H9 (cell line): ENCODE measurements at regions not wholly inside any gene's neighbourhood (a gene's known extent, or its start where the extent isn't known, plus 50 kb on each side); places are given as distances from the start of the nearest gene placed in this dataset.
A peak's percentile ranks its signal among the peaks of the same experiment; 100 is the strongest.

Experiments used
- DNase-seq: peaks from one replicate; pipeline ENCODE4 v3.0.0-alpha.2; 2017
- H2AFZ ChIP-seq: one replicate; pipeline ENCODE4 v1.6.1; 2013; ENCODE audit warnings: mild to moderate bottlenecking, low read length, control low read depth, moderate library complexity
- H2AK5ac ChIP-seq: 2 replicates; pipeline ENCODE4 v1.6.1; 2013; ENCODE audit warnings: low read length, control low read depth, mixed read lengths; ENCODE audit not compliant: insufficient read length
- H2BK120ac ChIP-seq: one replicate; pipeline ENCODE4 v1.6.1; 2013; ENCODE audit warnings: low read depth, mild to moderate bottlenecking, low read length, control low read depth, inconsistent platforms; ENCODE audit not compliant: poor library complexity, severe bottlenecking
- H2BK12ac ChIP-seq: 2 replicates; pipeline ENCODE4 v1.6.1; 2013; ENCODE audit warnings: low read length, control low read depth, mixed read lengths, low read depth; ENCODE audit not compliant: insufficient read length
- H2BK15ac ChIP-seq: 2 replicates; pipeline ENCODE4 v1.6.1; 2013; ENCODE audit warnings: low read depth, low read length, control low read depth
- H2BK20ac ChIP-seq: one replicate; pipeline ENCODE4 v1.6.1; 2013; ENCODE audit warnings: low read depth, mild to moderate bottlenecking, low read length, control low read depth, inconsistent platforms; ENCODE audit not compliant: poor library complexity, severe bottlenecking
- H2BK5ac ChIP-seq: 2 replicates; pipeline ENCODE4 v1.6.1; 2013; ENCODE audit warnings: low read length, control low read depth, mixed read lengths; ENCODE audit not compliant: insufficient read length
- H3K14ac ChIP-seq: 2 replicates; pipeline ENCODE4 v1.6.1; 2013; ENCODE audit warnings: low read length, control low read depth; ENCODE audit not compliant: insufficient read depth
- H3K18ac ChIP-seq: 2 replicates; pipeline ENCODE4 v1.6.1; 2013; ENCODE audit warnings: low read depth, mild to moderate bottlenecking, mixed read lengths, low read length, control low read depth; ENCODE audit not compliant: insufficient read length
- H3K23ac ChIP-seq: 2 replicates; pipeline ENCODE4 v1.6.1; 2013; ENCODE audit warnings: low read length, control low read depth, mixed read lengths, low read depth; ENCODE audit not compliant: insufficient read length
- H3K23me2 ChIP-seq: 2 replicates; pipeline ENCODE4 v1.6.1; 2013; ENCODE audit warnings: low read depth, mild to moderate bottlenecking, mixed read lengths, low read length, control low read depth; ENCODE audit not compliant: insufficient read length, poor library complexity, severe bottlenecking
- H3K27ac ChIP-seq: 2 replicates; pipeline ENCODE4 v1.5.1; 2013; ENCODE audit warnings: low read length, control low read depth, mixed read lengths, low read depth; ENCODE audit not compliant: insufficient read length
- H3K27me3 ChIP-seq: 2 replicates; pipeline ENCODE4 v1.6.1; 2013; ENCODE audit warnings: low read length, control low read depth, inconsistent platforms; ENCODE audit not compliant: insufficient read depth
- H3K4ac ChIP-seq: 2 replicates; pipeline ENCODE4 v1.6.1; 2013; ENCODE audit warnings: low read depth, mild to moderate bottlenecking, control low read depth, inconsistent platforms, low read length, moderate library complexity
- H3K4me1 ChIP-seq: 2 replicates; pipeline ENCODE4 v1.6.1; 2013; ENCODE audit warnings: low read length, control low read depth, inconsistent platforms; ENCODE audit not compliant: insufficient read depth
- H3K4me2 ChIP-seq: 2 replicates; pipeline ENCODE4 v1.6.1; 2013; ENCODE audit warnings: low read length, control low read depth, mixed read lengths; ENCODE audit not compliant: insufficient read length, insufficient read depth
- H3K56ac ChIP-seq: 2 replicates; pipeline ENCODE4 v1.6.1; 2013; ENCODE audit warnings: low read depth, mild to moderate bottlenecking, mixed read lengths, low read length, control low read depth; ENCODE audit not compliant: insufficient read length
- H3K79me1 ChIP-seq: 2 replicates; pipeline ENCODE4 v1.6.1; 2013; ENCODE audit warnings: low read depth, mild to moderate bottlenecking, moderate library complexity, low read length, control low read depth, inconsistent platforms; ENCODE audit not compliant: insufficient read depth, poor library complexity, severe bottlenecking
- H3K79me2 ChIP-seq: 2 replicates; pipeline ENCODE4 v1.6.1; 2013; ENCODE audit warnings: low read length, control low read depth, inconsistent platforms; ENCODE audit not compliant: insufficient read depth
- H3K9ac ChIP-seq: 2 replicates; pipeline ENCODE4 v1.6.1; 2013; ENCODE audit warnings: low read length, control low read depth, mixed read lengths; ENCODE audit not compliant: insufficient read length; ENCODE audit errors: extremely low read depth
- H3K9me3 ChIP-seq: one replicate; pipeline ENCODE4 v1.6.1; 2013; ENCODE audit warnings: low read depth, low read length, inconsistent platforms; ENCODE audit not compliant: control insufficient read depth
- H3T11ph ChIP-seq: one replicate; pipeline ENCODE4 v1.6.1; 2013; ENCODE audit warnings: mild to moderate bottlenecking, low read length, control low read depth, inconsistent platforms
- H4K20me1 ChIP-seq: one replicate; pipeline ENCODE4 v1.6.1; 2013; ENCODE audit not compliant: control insufficient read depth, insufficient read length, insufficient read depth
- H4K5ac ChIP-seq: 2 replicates; pipeline ENCODE4 v1.6.1; 2013; ENCODE audit warnings: low read depth, mild to moderate bottlenecking, mixed read lengths, low read length, control low read depth; ENCODE audit not compliant: insufficient read length
- H4K8ac ChIP-seq: replicated peaks from 2 replicates; pipeline ENCODE4 v1.6.1; 2013; ENCODE audit warnings: low read length, control low read depth, mixed read lengths, low read depth; ENCODE audit not compliant: insufficient read length
- H4K91ac ChIP-seq: 2 replicates; pipeline ENCODE4 v1.6.1; 2013; ENCODE audit warnings: low read depth, mild to moderate bottlenecking, moderate library complexity, mixed read lengths, low read length, control low read depth; ENCODE audit not compliant: insufficient read length
- H3K27ac Mint-ChIP-seq, 3 experiments: 2 replicates in 2 of 3; 3 replicates in 1 of 3; pipeline ENCODE4 v1.8.0; 2020 to 2021; ENCODE audit warnings: mixed read lengths in 3 of 3, mild to moderate bottlenecking in 1 of 3, moderate library complexity in 1 of 3
- H3K27me3 Mint-ChIP-seq: 2 replicates; pipeline ENCODE4 v1.8.0; 2021; ENCODE audit warnings: low read depth, mild to moderate bottlenecking, moderate library complexity, mixed read lengths
- H3K36me3 Mint-ChIP-seq, 3 experiments: 2 replicates in 2 of 3; 3 replicates in 1 of 3; pipeline ENCODE4 v1.8.0; 2020 to 2021; ENCODE audit warnings: low read depth in 3 of 3, mixed read lengths in 3 of 3; ENCODE audit not compliant: insufficient read depth in 1 of 3
- H3K4me1 Mint-ChIP-seq, 2 experiments: 2 replicates each; pipeline ENCODE4 v1.8.0; 2020; ENCODE audit warnings: mixed read lengths in 2 of 2
- H3K4me3 Mint-ChIP-seq, 2 experiments: 2 replicates in 1 of 2; 3 replicates in 1 of 2; pipeline ENCODE4 v1.8.0; 2020 to 2021; ENCODE audit warnings: mild to moderate bottlenecking in 2 of 2, mixed read lengths in 2 of 2, moderate library complexity in 1 of 2
- H3K9me3 Mint-ChIP-seq, 2 experiments: 2 replicates in 1 of 2; 3 replicates in 1 of 2; pipeline ENCODE4 v1.8.0; 2020; ENCODE audit warnings: mild to moderate bottlenecking in 2 of 2, mixed read lengths in 2 of 2, moderate library complexity in 1 of 2
- CTCF ChIP-seq: fragments of 200-600 bp; sonication (generic); conservative IDR thresholded peaks from 3 replicates; pipeline ENCODE4 v1.8.0; 2021; ENCODE audit warnings: antibody characterized with exemption, mild to moderate bottlenecking
- WGBS: extraction: QIAGEN DNeasy Blood & Tissue Kit; methylation state at CpG from one replicate; pipeline ENCODE4 v1.1.7; 2013; ENCODE audit warnings: missing lambda C conversion rate, low lambda C conversion rate, mixed read lengths; ENCODE audit not compliant: insufficient read length; ENCODE audit errors: extremely low coverage; 5-methylcytosine and 5-hydroxymethylcytosine counted together

GRCh38 chr5:62182802-62183201, 123.2 kb upstream of the KIF2A start:
- Histone ChIP-seq H3K4ac (no peak overlapping the region), H4K5ac (no peak overlapping the region), H2BK5ac (no peak overlapping the region), H3K56ac (no peak overlapping the region), H2BK12ac (no peak overlapping the region), H3K4me1 (no peaks in the 10 kb centered on the region), H3K27ac (no peak overlapping the region), H3K23ac (no peak overlapping the region), H3K9ac (no peak overlapping the region), H4K91ac (no peak overlapping the region), H2AFZ (no peak overlapping the region), H3K23me2 (no peaks in the 10 kb centered on the region), H3K14ac (no peak overlapping the region), H3K79me1 (no peaks in the 10 kb centered on the region), H2BK15ac (no peak overlapping the region), H3K79me2 (no peaks in the 10 kb centered on the region), H3K4me2 (no peak overlapping the region), H2BK120ac (no peak overlapping the region), H3T11ph (no peak overlapping the region), H4K8ac (no peak overlapping the region), H2AK5ac (no peak overlapping the region), H4K20me1 (no peaks in the 10 kb centered on the region), H2BK20ac (no peak overlapping the region), H3K9me3 (no peaks in the 10 kb centered on the region), H3K27me3 (no peaks in the 10 kb centered on the region), H3K18ac (no peak overlapping the region)
- no peak for DNase-seq
- H3K27me3 Mint-ChIP-seq: peaks cover 3% of the 10 kb centered on the region
- H3K4me3 Mint-ChIP-seq: no peak overlapping the region
- no CpG with 5 or more reads among the region's 1 CpG for WGBS
- TF ChIP-seq CTCF: no peak
- peak overlapping the region in 1 of 3 experiments; percentile 15; a peak in 1 of 7 replicates for H3K27ac Mint-ChIP-seq
- no peaks in the 10 kb centered on the region; a peak in 1 of 7 replicates for H3K36me3 Mint-ChIP-seq
- no peaks in the 10 kb centered on the region; a peak in 1 of 5 replicates for H3K9me3 Mint-ChIP-seq
- H3K4me1 Mint-ChIP-seq: peaks cover 17% of the 10 kb centered on the region in 2 experiments
